CD4-positive, CD25-positive, alpha-beta regulatory T cell (primary cell): ENCODE measurements at regions not wholly inside any gene's neighbourhood (a gene's known extent, or its start where the extent isn't known, plus 50 kb on each side); places are given as distances from the start of the nearest gene placed in this dataset.

ENCODE experiments used
- ATAC-seq, 2 donors: fragments of 150-1000 bp; cut with Tn5 transposase; one replicate each; pipeline ENCODE4 v1.10.0; 2021; ENCODE audit warnings: low read depth in 2 of 2, moderate number of reproducible peaks in 2 of 2, moderate library complexity in 1 of 2
- DNase-seq, 3 donors: peaks; one replicate each; pipeline versions ENCODE4 v3.0.0 to v3.0.0-alpha.2; 2012 to 2022; ENCODE audit warnings: mixed read lengths in 1 of 3
- H3K27ac ChIP-seq: one replicate; pipeline ENCODE4 v1.7.0; 2013; ENCODE audit warnings: mild to moderate bottlenecking, low read length; ENCODE audit not compliant: insufficient read depth, poor library complexity, severe bottlenecking
- H3K27me3 ChIP-seq: one replicate; pipeline ENCODE4 v1.7.0; 2013; ENCODE audit warnings: low read length; ENCODE audit not compliant: control insufficient read depth, insufficient read depth
- H3K36me3 ChIP-seq: one replicate; pipeline ENCODE4 v1.7.0; 2013; ENCODE audit warnings: mild to moderate bottlenecking, low read length, moderate library complexity; ENCODE audit not compliant: control insufficient read depth, insufficient read depth
- H3K4me1 ChIP-seq: 2 replicates; pipeline ENCODE4 v1.7.0; 2013; ENCODE audit warnings: mild to moderate bottlenecking, low read length; ENCODE audit not compliant: insufficient read depth, control insufficient read depth, poor library complexity, severe bottlenecking
- H3K4me3 ChIP-seq: one replicate; pipeline ENCODE4 v1.7.0; 2013; ENCODE audit warnings: low read depth, mild to moderate bottlenecking, low read length, moderate library complexity
- H3K9me3 ChIP-seq, 2 experiments: 1 replicate in 1 of 2; 2 replicates in 1 of 2; pipeline ENCODE4 v1.7.0; 2013; ENCODE audit warnings: low read length in 2 of 2, mild to moderate bottlenecking in 1 of 2, moderate library complexity in 1 of 2; ENCODE audit not compliant: control insufficient read depth in 2 of 2
- H3K27ac Mint-ChIP-seq, 3 donors: one replicate each; pipeline ENCODE4 v1.8.0; 2020 to 2022; ENCODE audit warnings: mild to moderate bottlenecking in 3 of 3, mixed read lengths in 3 of 3, moderate library complexity in 2 of 3
- H3K27me3 Mint-ChIP-seq: one replicate; pipeline ENCODE4 v1.8.0; 2022; ENCODE audit warnings: mild to moderate bottlenecking, mixed read lengths
- H3K36me3 Mint-ChIP-seq: one replicate; pipeline ENCODE4 v1.8.0; 2020; ENCODE audit warnings: mixed read lengths
- H3K4me1 Mint-ChIP-seq, 4 donors: one replicate each; pipeline ENCODE4 v1.8.0; 2020 to 2022; ENCODE audit warnings: mixed read lengths in 4 of 4, mild to moderate bottlenecking in 1 of 4
- H3K4me3 Mint-ChIP-seq, 4 donors: one replicate each; pipeline ENCODE4 v1.8.0; 2020 to 2022; ENCODE audit warnings: mild to moderate bottlenecking in 4 of 4, mixed read lengths in 4 of 4, moderate library complexity in 3 of 4
- H3K9me3 Mint-ChIP-seq, 7 donors: one replicate each; pipeline ENCODE4 v1.8.0; 2020 to 2022; ENCODE audit warnings: mixed read lengths in 7 of 7, mild to moderate bottlenecking in 3 of 7, moderate library complexity in 2 of 7

DNA sequence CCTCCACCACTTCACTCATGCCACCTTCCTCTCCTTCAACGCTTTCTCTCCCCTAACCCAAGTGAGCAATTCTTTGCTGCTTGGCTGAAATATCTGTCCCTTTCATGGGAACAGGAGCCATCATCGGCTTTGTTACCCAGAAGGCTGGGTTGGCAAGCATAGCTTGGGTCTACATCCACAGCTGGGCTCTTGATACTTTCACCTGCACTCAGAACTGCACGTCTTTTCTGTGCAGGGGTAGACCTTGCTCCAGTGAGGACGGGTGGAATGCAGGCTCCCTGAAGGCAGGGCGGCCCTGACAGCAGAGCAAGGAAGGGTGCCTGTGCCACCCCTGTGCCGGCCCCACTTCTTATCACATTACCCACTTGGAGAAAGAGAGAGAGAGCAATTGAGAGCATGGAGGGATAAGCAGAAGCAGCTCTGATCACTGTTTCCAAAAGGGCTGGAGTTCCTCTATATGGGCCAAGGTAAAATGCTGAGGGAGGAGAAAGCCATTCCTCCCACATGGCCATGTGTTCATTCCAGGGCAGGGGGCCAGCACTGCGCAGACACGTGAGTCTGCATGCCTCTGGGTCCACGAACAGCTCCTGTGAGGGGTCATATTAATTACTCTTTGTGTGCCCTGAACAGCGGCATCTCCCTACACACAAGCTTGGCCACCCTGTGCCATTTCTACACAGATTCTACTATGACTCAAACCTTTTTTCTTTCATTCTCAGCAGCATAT, 181.8 kb downstream of the BUD13 start:
- H3K36me3 ChIP-seq, result no peaks in the 10 kb centered on the region
- H3K9me3 Mint-ChIP-seq, result peaks cover 0 to under 1% (median 0%) of the 10 kb centered on the region in 7 donors
- ATAC-seq (no peak), DNase-seq (no peak)
- H3K27ac Mint-ChIP-seq, result no peak overlapping the region
- H3K4me3 ChIP-seq, result no peak overlapping the region
- no peaks in the 10 kb centered on the region for H3K36me3 Mint-ChIP-seq
- H3K27ac ChIP-seq, result no peak overlapping the region
- H3K9me3 ChIP-seq, result no peaks in the 10 kb centered on the region
- peaks cover 14% of the 10 kb centered on the region for H3K27me3 Mint-ChIP-seq
- H3K27me3 ChIP-seq, result no peaks in the 10 kb centered on the region
- H3K4me1 Mint-ChIP-seq, result no peaks in the 10 kb centered on the region
- no peak overlapping the region for H3K4me3 Mint-ChIP-seq
- H3K4me1 ChIP-seq, result no peaks in the 10 kb centered on the region

DNA sequence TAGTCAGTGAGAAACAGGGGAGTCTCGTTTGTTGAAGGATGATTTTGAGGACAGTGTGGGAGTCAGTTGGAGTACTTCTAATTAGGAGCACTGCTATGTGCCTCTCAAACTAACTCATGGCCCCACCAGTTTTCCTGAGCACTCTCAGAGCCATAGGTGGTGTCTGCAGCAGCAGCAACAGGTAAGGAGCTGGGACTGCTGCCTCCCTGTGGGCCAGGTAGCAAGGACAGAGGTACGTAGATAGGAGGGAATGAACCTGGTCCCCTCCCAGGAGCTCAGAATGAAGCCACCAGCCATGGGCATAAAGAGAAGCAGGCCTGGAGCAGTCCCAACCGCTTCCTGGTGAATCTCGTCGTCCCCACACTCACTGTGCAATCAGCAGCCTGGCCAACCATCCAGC, 183.4 kb downstream of the BUD13 start:
- ATAC-seq (no peak), DNase-seq (no peak)
- Histone ChIP-seq H3K36me3 (no peaks in the 10 kb centered on the region), H3K4me1 (no peaks in the 10 kb centered on the region), H3K27ac (no peak overlapping the region), H3K27me3 (no peaks in the 10 kb centered on the region), H3K9me3 (no peaks in the 10 kb centered on the region), H3K4me3 (no peak overlapping the region)
- Mint-ChIP-seq H3K9me3 (peaks cover 0 to 8% (median 0%) of the 10 kb centered on the region in 7 donors), H3K27me3 (peaks cover 25% of the 10 kb centered on the region), H3K27ac (no peak overlapping the region), H3K36me3 (no peaks in the 10 kb centered on the region), H3K4me3 (no peak overlapping the region), H3K4me1 (no peaks in the 10 kb centered on the region)

DNA sequence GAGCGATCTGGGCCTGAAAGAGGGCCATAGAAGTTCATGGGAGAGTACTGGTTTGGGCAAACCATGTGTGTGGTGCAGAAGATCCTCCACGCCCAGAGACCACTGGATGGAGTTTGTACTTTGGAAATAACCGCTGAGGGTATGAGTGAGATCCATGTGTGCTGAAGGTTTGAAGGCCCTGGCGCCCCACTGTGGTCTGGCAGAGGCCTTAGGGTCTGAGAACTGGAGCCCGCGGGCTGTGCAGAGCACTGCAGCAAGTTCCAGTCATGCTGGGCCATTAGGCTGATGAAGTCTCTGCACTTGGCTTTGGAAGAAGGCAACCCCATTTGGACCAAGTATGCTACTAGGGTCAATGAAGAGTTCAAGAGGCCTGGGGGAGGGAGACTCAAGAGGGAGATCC, 186.4 kb downstream of the BUD13 start:
- no peaks in the 10 kb centered on the region for H3K4me1 ChIP-seq
- no peak overlapping the region for H3K4me3 Mint-ChIP-seq

DNA sequence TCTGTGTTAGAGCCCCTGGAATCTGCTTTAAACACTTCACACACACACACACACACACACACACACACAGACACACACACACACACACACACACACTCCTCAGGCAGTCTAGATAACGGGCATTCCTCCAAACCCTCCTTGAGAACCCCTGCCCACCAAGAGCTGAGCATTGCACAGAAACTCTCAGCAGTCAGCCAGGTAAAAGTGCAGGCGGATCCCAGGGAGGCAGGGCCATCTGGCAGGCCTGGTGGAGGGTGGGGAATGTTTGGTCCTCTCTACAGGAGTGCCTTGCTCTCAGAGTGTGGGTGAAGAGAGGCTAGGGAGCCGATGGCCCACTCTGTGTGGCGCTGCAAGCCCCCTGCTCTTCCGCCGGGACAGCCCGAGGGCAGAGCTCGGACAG, 190.2 kb downstream of the BUD13 start:
- Histone ChIP-seq H3K4me3 (no peak overlapping the region), H3K27me3 (peaks cover 14% of the 10 kb centered on the region), H3K4me1 (no peaks in the 10 kb centered on the region), H3K27ac (no peak overlapping the region), H3K9me3 (no peaks in the 10 kb centered on the region), H3K36me3 (no peaks in the 10 kb centered on the region)
- H3K27me3 Mint-ChIP-seq, result peaks cover 53% of the 10 kb centered on the region
- no peaks in the 10 kb centered on the region for H3K36me3 Mint-ChIP-seq
- no peak overlapping the region for H3K4me3 Mint-ChIP-seq
- no peaks in the 10 kb centered on the region for H3K4me1 Mint-ChIP-seq
- ATAC-seq (no peak), DNase-seq (no peak)
- peaks cover 0 to 8% (median 0%) of the 10 kb centered on the region in 7 donors for H3K9me3 Mint-ChIP-seq
- H3K27ac Mint-ChIP-seq, result no peak overlapping the region

More for the DNA sequence above, 186.4 kb downstream of the BUD13 start:
- no peaks in the 10 kb centered on the region for H3K36me3 ChIP-seq
- H3K4me3 ChIP-seq, result no peak overlapping the region
- Mint-ChIP-seq H3K9me3 (peaks cover 0 to 8% (median 0%) of the 10 kb centered on the region in 7 donors), H3K27me3 (peaks cover 44% of the 10 kb centered on the region), H3K4me1 (no peaks in the 10 kb centered on the region), H3K27ac (no peak overlapping the region), H3K36me3 (no peaks in the 10 kb centered on the region)
- no peak overlapping the region for H3K27ac ChIP-seq
- H3K27me3 ChIP-seq, result peaks cover 11% of the 10 kb centered on the region
- no peak for ATAC-seq
- no peaks in the 10 kb centered on the region for H3K9me3 ChIP-seq
- DNase-seq, result no peak

DNA sequence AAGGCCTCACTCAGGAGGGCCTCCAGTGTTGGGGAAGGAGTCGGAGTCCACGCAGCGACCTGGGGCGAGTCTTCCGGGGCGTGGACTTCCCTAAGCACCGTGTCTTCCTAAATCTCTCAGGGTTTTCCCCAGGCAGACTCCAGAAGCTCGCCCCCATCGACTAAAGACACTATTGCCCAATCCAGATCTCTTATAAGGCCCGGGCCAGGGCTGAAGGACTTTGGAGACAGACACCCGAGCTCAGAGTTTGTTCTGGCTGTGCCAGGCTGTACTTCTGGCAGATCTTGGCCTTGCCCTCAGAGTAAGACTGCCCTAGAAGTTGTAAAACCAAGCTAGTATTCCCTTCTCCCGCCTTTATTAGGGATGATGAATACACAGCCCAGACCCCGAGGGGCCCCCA, 191.4 kb downstream of the BUD13 start:
- no peaks in the 10 kb centered on the region for H3K4me1 ChIP-seq
- H3K4me3 ChIP-seq, result no peak overlapping the region
- H3K4me3 Mint-ChIP-seq, result no peak overlapping the region
- H3K27ac Mint-ChIP-seq, result no peak overlapping the region
- ATAC-seq (no peak), DNase-seq (no peak)
- H3K27ac ChIP-seq, result no peak overlapping the region
- no peaks in the 10 kb centered on the region for H3K36me3 Mint-ChIP-seq
- peaks cover 60% of the 10 kb centered on the region for H3K27me3 Mint-ChIP-seq
- H3K36me3 ChIP-seq, result no peaks in the 10 kb centered on the region
- H3K4me1 Mint-ChIP-seq, result no peaks in the 10 kb centered on the region
- no peaks in the 10 kb centered on the region for H3K9me3 ChIP-seq
- peaks cover 0 to 8% (median 0%) of the 10 kb centered on the region in 7 donors for H3K9me3 Mint-ChIP-seq
- H3K27me3 ChIP-seq, result peaks cover 20% of the 10 kb centered on the region

DNA sequence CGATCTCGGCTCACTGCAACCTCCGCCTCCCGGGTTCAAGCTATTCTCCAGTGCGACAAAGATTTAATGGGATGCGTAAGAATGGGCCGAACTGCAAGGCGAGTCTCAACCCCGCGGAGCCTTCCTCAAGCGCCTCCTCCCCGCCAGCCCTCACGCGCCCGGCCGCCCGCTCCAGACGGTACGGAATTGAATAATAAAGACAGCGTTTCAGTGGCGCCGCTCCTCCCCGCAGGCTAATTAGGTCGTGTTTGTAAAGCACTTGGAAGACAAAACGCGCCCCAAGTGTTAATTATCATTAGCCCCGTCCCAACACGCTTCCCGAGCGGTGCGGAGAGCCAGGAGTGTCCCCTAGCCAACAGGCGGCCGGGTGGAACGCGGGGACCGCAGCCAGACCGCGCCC, 192.0 kb downstream of the BUD13 start:
- H3K36me3 ChIP-seq, result no peaks in the 10 kb centered on the region
- no peaks in the 10 kb centered on the region for H3K9me3 ChIP-seq
- no peaks in the 10 kb centered on the region for H3K36me3 Mint-ChIP-seq
- DNase-seq (no peak), ATAC-seq (no peak)
- H3K27ac ChIP-seq, result no peak overlapping the region
- H3K4me3 ChIP-seq, result no peak overlapping the region
- no peak overlapping the region for H3K4me3 Mint-ChIP-seq
- no peaks in the 10 kb centered on the region for H3K4me1 ChIP-seq
- no peak overlapping the region for H3K27ac Mint-ChIP-seq
- H3K27me3 Mint-ChIP-seq, result peaks cover 56% of the 10 kb centered on the region
- H3K9me3 Mint-ChIP-seq, result peaks cover 0 to 5% (median 0%) of the 10 kb centered on the region in 7 donors
- no peaks in the 10 kb centered on the region for H3K4me1 Mint-ChIP-seq
- H3K27me3 ChIP-seq, result peaks cover 20% of the 10 kb centered on the region

DNA sequence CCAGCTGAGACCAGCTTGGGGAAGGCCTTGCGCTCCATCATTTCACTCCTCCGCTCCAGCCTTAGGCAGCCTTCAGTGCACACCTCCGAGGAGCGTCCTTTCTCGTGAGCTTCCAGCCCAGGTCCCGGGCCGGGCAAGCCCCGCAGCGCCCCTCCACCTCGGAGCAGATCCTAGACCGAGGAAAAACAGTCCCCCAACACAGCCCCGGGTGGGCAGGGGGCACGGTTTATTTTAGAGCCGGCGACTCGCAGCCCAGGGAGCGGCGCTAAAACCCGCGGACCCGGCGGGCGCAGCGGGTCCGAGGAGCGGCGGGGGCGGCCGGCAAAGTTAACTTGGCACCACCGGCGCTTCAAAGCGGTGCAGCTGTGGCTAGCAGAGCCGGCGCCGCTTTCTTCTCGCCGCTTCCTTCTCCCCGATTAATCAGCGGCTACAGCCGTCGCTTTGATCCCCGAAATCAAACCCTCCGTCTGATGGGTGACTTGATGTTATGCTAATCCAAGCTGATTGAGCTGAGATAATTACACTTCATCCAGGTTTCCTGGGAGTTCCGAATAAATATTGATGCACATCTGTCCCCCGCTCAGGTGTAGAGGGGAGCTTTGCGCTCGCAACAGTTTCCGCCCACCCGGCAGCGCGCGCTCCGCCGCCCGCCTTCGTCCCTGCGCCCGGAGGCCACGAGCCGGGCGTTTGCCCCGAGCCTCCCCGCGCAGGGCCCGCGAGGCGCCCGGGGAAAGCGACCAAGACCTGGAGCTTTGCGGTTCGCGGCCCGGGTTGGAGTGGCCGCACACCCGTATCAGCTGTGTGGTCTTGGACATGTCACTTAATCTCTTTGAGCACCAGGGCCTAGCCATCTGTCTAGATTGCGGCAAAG, 192.7 kb downstream of the BUD13 start:
- no peaks in the 10 kb centered on the region for H3K36me3 Mint-ChIP-seq
- no peak overlapping the region for H3K27ac Mint-ChIP-seq
- H3K9me3 Mint-ChIP-seq, result peaks cover 0 to 4% (median 0%) of the 10 kb centered on the region in 7 donors
- Histone ChIP-seq H3K36me3 (no peaks in the 10 kb centered on the region), H3K9me3 (no peaks in the 10 kb centered on the region), H3K27ac (no peak overlapping the region), H3K27me3 (peaks cover 20% of the 10 kb centered on the region), H3K4me3 (no peak overlapping the region), H3K4me1 (no peaks in the 10 kb centered on the region)
- H3K4me3 Mint-ChIP-seq, result no peak overlapping the region
- no peaks in the 10 kb centered on the region for H3K4me1 Mint-ChIP-seq
- ATAC-seq (no peak), DNase-seq (no peak)
- peaks cover 49% of the 10 kb centered on the region for H3K27me3 Mint-ChIP-seq
